ENCODE measurements at regions not wholly inside any gene's neighbourhood (a gene's known extent, or its start where the extent isn't known, plus 50 kb on each side); places are given as distances from the start of the nearest gene placed in this dataset.
"Not testable (repeated sequence)": the region's sequence is repeated elsewhere in the genome, so short reads cannot be mapped to it uniquely, and the experiment has no call there.

DNA sequence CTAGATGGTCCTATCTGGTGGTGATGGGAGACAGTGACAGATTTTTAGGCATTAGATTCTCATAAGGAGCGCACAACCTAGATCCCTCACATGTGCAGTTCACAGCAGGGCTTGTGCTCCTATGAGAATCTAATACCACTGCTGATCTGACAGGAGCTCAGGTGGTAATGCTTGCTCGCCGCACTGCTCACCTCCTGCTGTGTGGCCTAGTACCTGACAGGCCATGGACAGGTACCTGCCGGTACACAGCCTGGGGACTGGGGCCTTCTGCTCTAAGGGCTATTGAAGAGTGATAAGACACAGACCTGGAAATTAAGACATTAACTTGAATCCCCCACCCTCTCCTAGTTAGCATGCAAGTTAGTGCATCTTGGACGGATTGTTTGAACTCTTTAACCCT lies 64.4 kb downstream of the KLRB1 start:
- DNase-seq (ENCODE audit: low read depth in 2 of 2), result not testable (repeated sequence)

DNA sequence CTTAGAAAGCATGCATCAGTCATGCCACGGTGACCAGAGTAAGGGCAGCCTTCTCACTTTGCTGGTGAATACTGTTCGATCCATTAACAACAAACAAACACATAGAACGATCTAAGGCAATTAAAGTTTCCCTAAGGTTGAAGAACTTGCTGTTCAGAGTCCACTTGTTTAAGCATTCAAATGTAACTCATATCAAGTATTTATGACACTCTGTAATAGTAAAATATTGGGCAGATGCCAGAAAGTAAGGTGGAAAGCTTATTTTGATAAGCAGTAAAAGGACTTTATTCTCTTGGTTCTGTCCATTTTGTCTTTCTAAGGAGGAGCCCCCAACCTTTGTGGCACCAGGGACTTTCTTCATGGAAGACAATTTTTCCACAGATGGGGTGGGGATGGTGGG lies 64.9 kb downstream of the KLRB1 start:
- not testable (repeated sequence) for DNase-seq (ENCODE audit: low read depth in 2 of 2)

DNA sequence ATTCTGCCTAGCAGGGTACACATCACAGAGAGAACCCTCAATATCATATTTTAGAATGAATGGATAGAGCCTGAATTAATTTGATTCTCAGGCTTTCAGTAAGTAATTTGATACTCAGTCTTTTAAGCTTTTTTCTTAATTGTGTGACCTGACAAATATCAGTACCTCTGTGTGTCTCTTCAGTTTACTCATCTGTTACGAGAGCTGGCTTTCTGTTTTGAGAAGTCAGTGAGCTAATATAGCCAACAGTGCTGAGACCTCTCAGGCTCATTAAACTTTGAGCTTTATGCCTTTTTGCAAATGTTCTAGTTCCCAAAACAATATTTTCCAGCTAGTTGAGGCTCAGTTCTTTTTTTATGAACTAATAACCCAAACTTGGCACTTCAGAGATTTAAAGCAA lies 91.8 kb downstream of the KLRB1 start:
- DNase-seq (ENCODE audit: low read depth in 2 of 2), result not testable (repeated sequence)

DNA sequence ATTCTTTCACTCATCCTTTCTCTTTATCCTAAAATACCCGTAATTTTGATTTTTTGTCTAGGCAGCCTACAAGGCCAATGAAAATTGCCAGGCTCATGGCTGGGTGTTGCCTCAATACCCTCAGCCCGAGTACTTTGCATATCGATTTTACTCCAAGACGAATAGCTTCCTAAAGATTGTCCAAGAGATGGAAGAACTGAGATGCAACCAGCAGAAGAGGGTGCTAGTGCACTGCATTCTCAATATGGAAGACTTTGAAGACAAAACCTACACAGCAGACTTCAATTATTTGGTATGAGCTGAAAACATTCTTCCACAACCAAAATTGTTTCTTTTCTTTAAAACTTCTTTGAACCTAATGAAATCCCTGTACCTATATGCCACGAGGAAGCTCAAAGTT lies 95.0 kb downstream of the KLRB1 start:
- not testable (repeated sequence) for DNase-seq (ENCODE audit: low read depth in 2 of 2)

DNA sequence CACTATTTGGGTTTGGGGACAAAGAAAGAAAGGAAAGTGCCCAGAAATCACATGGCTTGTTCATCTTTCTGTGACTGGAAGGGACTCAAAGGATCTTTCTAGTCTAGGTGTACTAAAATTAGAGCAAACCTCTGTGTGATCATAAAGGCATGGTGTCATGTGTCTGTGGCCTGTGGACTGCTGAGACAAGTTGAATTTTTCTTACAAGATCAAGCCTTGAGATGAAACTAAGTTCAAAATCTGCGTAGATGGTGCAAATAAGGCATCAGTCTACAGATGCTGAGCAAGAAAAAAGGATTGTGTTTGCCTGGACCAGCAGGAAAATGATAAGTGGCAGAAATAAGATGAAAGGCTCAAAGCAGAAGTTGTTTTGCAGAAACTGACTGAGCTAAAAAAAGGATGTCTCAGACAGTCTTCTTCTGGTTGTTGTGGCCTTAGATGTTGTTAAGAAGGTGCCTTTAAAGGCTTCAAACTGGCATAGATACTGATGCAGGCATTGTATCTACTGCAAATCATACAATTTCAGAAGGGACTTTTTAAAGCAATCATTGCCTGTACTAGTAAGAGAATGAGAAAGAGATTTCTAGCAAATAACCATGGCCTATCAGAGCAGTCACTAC lies 97.2 kb downstream of the KLRB1 start:
- not testable (repeated sequence) for DNase-seq (ENCODE audit: low read depth in 2 of 2)

DNA sequence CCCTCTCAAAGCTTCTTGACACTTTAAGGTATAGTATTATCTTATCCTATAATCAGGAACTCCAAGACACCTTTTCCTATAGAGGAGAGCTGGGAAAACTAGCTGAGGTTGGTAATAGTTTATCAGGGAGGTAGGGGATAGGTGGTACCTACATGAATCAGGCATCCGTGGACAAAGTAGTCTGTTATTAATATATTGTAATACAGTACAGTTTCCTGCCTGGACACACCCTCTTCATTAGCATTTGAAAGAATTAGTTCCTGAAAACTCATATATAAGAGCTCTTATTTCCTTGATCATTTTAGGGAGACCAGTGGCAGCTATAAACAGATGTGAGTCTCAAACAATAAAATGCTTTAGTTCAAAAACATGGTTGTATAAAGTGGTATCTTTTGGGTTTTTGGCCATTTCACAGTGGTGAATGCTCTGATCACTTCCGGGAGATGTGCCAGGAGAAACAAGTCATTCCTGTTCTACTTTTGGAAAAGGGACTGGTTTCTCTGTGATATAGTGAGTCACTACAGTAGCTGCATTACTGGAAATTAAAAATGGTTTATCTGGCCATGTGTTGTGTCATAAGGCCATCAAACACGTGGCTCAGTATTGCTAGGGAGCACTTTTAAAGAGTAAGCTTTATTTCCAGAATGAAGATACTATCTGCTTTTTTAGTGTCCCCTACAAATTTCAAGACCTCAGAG lies 98.1 kb downstream of the KLRB1 start:
- peak; percentile 5 to 23 for DNase-seq (ENCODE audit: low read depth in 2 of 2)

DNA sequence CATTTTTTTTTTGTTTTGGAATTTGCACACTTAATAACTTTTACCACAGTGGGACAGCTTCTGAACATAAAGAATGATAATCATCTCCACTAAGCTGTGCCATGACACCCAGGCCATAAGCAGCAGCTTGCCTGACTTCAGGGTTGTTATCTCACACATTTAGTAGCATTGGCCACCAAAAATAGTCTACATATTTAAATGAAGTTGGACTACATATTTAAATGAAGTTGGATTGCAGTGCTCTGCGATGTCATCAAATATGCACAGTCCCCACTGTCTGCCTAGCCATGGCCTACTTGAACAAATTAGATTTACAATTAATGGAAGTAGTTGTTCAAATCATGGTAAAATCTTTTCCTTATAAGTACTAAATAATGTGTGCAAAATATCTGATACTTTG lies 101.0 kb downstream of the KLRB1 start:
- no peak for DNase-seq (ENCODE audit: low read depth in 2 of 2)

DNA sequence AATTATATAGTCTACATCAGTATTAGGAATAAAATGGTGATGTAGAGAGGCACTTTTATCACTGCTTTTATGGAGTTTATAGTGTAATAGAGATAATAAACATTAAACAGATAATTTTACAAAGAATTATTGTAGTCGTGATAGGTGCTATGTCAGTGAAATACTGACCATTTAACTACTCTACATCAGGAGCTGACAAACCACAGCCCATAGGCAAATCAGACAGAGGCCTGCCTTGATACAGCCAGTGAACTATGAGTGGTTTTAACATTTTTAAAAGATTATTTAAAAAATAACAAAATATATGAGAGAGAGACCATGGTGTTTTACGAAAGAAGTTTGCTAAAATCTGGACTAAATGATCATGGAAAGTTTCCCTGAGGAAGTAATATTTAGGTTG lies 104.3 kb downstream of the KLRB1 start:
- not testable (repeated sequence) for DNase-seq (ENCODE audit: low read depth in 2 of 2)

DNA sequence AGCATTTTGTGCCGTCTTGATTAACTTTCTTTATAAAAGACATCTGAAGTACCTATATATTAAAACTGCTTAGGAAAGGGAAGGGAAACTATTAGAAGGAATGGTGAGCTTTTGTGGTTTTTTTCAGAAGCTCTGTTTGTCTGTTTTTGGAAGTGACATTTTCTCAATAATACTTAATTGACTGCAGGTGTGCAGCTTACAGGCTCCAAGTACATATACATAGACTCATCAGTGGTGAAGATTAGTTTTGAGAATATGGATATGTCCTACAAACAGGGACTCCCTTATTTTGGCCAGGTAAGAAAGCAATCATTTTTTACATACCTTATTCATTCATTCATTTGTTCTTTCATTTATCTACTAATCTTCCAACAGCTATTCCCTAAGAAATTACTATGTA lies 104.9 kb downstream of the KLRB1 start:
- DNase-seq (ENCODE audit: low read depth in 2 of 2), result not testable (repeated sequence)

DNA sequence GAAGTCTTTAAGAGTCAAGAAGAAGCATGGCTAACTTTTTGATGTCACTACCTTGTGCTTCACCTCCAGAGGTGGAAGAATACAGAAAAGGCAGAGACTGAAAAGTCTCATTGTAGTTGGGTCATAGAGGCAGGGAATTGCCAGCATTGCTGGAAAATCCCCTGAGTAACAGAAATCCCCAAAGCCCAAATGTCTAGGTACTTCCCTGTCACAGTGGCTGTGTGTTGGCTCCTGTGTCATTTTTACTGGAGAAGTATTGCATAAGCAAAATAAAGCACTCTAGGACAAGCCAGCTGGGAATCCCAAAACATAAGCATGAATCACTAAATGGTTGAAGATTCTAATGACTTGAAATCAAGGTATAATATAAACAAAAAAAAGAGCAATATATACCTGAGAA lies 114.4 kb downstream of the KLRB1 start:
- not testable (repeated sequence) for DNase-seq (ENCODE audit: low read depth in 2 of 2)

DNA sequence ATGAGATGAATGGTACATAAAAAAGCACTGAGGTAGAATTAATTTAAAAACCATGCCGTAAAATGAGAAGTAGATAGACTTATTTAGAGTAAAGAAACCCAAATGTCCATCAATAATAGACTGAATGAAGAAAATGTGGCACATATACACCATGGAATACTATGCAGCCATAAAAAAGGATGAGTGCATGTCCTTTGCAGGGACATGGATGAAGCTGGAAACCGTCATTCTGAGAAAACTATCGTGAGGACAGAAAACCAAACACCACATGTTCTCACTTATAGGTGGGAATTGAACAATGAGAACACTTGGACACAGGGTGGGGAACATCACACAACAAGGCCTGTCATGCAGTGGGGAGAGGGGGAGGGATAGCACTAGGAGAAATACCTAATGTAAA lies 126.4 kb downstream of the KLRB1 start:
- not testable (repeated sequence) for DNase-seq (ENCODE audit: low read depth in 2 of 2)

DNA sequence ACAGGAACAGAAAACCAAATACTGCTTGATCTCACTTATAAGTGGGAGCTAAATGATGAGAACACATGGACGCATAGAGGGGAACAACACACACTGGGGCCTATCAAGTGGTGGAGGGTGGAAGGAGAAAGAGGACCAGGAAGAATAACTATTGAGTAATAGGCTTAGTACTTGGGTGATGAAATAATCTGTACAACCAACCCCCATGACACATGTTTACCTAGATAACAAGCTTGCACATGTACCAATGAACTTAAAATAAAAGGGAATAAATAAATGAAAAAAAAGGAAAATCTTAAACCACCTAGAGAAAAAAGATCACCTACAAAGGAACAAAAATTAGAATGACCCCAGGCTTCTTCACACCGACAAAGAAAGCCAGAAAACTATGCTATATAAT lies 133.5 kb downstream of the KLRB1 start:
- DNase-seq (ENCODE audit: low read depth in 2 of 2), result not testable (repeated sequence)

DNA sequence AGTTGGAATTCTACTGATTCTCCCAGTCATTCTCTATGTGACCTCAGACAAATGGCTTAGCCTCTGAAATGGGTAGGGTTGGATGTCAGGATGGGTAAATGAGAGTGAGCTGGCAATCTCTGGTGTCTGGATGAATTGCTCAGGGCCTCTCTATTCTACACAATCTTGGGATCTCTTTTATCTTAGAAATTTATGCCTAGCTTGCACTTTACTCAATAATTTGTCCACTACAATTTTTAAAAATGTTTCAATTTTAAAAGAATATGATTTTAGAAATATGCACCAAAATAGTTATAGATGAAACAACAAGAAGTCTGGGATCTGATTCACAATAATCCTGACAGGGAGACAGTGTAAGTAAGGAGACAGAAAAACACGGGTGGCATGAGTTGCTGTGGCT lies 134.1 kb downstream of the KLRB1 start:
- not testable (repeated sequence) for DNase-seq (ENCODE audit: low read depth in 2 of 2)

DNA sequence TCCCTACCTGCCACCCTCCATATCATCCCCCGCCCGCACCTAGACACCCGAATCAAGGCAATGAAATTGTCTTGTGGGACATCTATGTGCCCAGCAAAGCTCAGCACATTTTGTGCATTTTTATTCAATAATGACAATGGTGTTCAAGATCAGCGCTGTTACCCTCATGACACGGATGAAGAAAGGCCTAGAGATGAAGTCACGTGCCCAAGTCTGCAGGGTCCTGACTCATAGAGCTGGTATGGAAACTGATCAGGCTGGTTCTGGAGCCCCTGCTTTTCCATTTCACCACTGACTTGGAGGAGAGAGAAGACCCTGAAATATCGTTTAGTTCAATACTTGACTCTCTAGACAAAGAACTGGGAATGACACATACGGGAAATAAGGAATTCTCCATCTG lies 136.2 kb downstream of the KLRB1 start:
- not testable (repeated sequence) for DNase-seq (ENCODE audit: low read depth in 2 of 2)

DNA sequence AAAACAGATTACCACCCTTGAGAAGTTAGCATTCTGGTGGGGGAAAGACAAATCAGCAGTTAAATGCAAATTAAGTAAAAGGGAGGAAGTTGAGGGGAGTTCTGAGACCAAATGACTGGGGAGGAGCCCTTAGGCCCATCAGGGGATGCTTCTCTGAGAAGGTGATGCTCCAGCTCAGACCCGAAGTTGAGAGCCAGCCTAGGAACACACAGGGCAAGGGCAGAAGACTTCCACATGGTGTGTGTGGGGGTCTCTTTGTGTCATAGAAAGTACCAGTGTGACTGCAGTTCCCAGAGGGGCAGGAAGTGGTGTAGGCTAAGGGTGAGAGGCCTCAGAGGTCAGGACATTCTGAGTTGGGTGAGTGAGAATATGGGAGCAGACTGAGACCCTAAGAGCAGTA lies 137.3 kb downstream of the KLRB1 start:
- DNase-seq (ENCODE audit: low read depth in 2 of 2), result not testable (repeated sequence)

DNA sequence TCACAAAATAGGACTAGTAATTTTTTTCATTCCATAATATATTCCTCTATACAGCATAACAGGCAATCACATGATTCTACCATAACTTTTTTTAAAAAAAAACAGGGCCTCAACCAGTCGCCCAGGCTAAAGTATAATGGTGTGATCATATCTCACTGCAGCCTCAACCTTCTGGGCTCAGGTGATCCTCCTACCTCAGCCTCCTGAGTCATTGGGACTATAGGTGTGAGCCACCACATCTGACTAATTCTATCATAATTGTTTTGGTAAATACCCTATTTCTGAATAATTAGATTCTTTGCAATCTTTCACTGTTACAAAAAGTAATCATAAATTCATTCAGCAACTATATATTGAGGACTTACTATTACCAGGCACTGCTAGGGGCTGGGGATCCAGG lies 137.8 kb downstream of the KLRB1 start:
- DNase-seq (ENCODE audit: low read depth in 2 of 2), result not testable (repeated sequence)

DNA sequence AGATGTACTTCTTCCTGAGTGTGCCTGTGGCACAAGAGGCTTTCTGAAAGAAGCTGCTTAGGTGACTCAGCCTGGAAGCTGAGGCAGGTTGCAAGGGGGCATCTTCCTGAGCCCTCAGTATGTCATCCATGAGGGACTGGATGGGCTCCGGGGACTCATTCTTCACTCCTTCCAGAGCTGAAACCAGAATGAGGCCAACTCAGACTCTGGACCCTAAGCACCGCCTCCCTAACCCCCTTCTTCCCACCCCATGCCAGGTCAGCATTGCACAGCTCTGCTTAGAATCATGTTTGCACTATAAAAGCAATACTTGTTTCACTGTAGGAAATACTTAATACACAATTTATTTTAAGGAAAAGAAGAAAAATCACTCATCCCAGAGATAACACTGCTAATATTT lies 138.3 kb downstream of the KLRB1 start:
- not testable (repeated sequence) for DNase-seq (ENCODE audit: low read depth in 2 of 2)

DNA sequence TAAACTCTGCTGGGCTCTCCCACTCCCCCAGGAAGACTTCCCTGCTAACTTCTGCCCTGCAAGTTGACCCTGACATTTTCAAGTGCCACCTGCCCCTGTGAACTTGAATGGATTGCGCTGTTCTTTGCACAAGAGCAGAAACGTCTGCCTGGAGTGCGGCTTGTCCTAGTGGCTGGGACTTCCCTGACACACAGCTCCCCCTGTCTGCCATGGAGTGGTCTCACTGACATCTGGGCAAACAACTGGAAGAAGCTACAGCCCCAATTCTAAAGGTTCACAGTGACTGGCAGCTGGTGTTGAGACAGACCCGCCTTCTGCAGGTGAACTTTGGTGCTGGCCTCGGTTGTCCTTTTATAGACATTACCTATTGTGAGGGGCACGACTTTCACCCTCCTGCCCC lies 138.7 kb downstream of the KLRB1 start:
- not testable (repeated sequence) for DNase-seq (ENCODE audit: low read depth in 2 of 2)

DNA sequence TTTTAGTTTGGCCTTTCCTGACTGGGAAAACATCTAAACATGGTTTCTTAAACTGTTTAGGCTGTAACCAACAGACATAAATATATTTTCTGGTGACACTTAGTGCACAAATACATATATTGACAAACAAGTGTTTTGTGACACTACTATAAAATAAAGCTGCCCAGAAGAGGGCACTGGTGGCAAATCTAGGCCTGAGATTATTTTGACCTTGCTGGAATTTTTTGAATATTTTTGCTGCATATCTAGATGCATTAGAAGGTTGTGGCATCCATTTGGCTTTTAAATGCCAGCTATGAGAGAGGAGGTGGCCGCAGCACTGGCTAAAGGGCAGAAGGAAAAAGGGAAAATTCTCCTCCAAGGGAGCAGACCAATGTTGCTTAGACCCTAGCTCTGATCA lies 139.6 kb downstream of the KLRB1 start:
- not testable (repeated sequence) for DNase-seq (ENCODE audit: low read depth in 2 of 2)

DNA sequence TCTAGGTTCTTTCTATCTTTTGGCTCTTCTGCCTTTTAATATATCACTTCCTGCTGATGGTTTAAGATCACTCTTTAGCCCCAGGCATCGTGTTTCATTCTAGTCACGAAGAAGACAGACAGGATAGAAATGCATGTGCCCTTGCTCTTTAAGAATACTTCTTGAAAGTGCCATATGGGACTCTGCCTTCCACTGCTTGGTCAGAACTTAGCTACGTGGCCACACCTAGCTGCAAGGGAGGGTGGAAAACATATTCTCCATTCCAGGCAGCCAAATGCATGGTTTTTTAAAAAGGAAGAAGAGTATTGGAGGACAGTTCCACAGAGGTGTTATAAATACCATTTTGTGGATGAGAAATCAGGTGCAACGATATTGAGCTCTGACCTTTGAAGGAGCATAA lies 143.3 kb downstream of the KLRB1 start:
- no peak for DNase-seq (ENCODE audit: low read depth in 2 of 2)

DNA sequence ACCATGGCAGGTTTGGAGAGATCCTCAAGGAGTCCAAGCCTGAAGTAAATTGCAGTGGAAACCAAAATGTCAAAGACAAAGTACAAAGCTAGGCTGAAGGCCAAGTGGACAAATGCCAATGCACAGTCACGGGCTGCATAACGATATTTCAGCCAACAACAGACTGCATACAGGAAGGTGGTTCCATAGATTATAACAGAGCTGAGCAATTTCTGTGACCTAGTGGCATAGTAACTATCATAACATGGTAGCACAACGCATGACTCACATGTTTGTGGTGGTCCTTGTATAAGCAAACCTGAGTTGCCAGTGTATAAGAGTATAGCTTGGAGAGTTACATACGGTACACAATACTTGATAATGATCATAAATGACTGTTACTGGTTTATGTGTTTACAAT lies 152.2 kb downstream of the KLRB1 start:
- not testable (repeated sequence) for DNase-seq (ENCODE audit: low read depth in 2 of 2)

DNA sequence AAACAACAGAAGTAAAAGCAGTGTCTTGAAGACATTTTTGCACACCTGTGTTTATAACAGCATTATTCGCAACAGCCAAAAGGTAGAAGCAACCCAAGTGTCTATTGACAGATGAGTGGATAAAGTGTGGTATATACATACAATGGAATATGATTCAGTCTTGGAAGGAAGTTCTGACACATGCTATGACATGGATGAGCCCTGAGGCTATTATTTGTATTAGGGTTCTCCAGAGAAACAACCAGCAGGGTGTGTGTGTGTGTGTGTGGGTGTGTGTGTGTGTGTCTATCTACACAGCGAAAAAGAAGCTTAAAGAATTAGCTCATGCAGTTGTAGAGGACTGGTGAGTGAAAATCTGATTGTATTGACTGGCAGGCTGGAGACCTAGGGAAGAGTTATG lies 153.7 kb downstream of the KLRB1 start:
- not testable (repeated sequence) for DNase-seq (ENCODE audit: low read depth in 2 of 2)

DNA sequence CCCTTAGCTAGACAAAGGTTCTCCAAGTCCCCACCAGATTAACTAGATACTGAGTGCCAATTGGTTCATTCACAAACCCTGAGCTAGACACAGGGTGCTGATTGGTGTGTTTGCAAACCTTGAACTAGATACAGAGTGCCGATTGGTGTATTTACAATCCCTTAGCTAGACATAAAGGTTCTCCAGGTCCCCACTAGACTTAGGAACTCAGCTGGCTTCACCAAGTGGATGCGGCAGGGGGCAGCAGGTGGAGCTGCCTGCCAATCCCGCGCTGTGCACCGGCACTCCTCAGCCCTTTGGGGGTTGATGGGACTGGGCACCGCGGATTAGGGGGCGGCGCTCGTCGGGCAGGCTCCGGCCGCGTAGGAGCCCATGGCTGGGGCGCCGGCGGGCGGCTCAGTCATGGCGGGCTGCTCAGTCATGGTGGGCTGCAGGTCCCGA lies 157.6 kb downstream of the KLRB1 start:
- not testable (repeated sequence) for DNase-seq (ENCODE audit: low read depth in 2 of 2)

Data from fibroblast of skin of left biceps (primary cell).